ENCODE measurements at regions not wholly inside any gene's neighbourhood (a gene's known extent, or its start where the extent isn't known, plus 50 kb on each side); places are given as distances from the start of the nearest gene placed in this dataset.

DNA sequence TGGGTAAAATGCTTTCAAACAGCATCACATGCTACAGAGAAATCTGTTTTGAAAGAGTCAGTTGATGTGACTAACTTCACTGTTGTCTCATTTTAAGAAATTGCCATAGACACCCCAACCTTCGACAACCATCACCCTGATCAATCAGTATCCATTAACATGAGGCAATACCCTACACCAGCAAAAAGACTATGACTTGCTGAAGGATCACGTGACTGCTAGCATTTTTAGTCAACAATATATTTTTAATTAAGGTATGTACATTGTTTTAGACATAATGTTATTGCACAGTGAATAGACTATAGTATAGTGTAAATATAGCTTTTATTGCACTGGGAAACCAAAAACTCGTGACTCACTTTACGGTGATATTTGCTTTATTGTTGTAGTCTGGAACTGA, 200.0 kb upstream of the ARHGAP24 start (continued):
- TF ChIP-seq, protein P1, sequence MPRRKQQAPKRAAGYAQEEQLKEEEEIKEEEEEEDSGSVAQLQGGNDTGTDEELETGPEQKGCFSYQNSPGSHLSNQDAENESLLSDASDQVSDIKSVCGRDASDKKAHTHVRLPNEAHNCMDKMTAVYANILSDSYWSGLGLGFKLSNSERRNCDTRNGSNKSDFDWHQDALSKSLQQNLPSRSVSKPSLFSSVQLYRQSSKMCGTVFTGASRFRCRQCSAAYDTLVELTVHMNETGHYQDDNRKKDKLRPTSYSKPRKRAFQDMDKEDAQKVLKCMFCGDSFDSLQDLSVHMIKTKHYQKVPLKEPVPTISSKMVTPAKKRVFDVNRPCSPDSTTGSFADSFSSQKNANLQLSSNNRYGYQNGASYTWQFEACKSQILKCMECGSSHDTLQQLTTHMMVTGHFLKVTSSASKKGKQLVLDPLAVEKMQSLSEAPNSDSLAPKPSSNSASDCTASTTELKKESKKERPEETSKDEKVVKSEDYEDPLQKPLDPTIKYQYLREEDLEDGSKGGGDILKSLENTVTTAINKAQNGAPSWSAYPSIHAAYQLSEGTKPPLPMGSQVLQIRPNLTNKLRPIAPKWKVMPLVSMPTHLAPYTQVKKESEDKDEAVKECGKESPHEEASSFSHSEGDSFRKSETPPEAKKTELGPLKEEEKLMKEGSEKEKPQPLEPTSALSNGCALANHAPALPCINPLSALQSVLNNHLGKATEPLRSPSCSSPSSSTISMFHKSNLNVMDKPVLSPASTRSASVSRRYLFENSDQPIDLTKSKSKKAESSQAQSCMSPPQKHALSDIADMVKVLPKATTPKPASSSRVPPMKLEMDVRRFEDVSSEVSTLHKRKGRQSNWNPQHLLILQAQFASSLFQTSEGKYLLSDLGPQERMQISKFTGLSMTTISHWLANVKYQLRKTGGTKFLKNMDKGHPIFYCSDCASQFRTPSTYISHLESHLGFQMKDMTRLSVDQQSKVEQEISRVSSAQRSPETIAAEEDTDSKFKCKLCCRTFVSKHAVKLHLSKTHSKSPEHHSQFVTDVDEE (CRISPR knock-in tag; IDR thresholded peaks at IDR 0.05) = no peak
- no peak for TF ChIP-seq ZNF8 (CRISPR knock-in tag; IDR thresholded peaks at IDR 0.05)
- no peak for TF ChIP-seq OSR1 (CRISPR knock-in tag; IDR thresholded peaks at IDR 0.05)
- no peak for TF ChIP-seq ARNTL (CRISPR knock-in tag; IDR thresholded peaks at IDR 0.05; ENCODE audit: borderline replicate concordance, low read depth)
- TF ChIP-seq, protein P2, sequence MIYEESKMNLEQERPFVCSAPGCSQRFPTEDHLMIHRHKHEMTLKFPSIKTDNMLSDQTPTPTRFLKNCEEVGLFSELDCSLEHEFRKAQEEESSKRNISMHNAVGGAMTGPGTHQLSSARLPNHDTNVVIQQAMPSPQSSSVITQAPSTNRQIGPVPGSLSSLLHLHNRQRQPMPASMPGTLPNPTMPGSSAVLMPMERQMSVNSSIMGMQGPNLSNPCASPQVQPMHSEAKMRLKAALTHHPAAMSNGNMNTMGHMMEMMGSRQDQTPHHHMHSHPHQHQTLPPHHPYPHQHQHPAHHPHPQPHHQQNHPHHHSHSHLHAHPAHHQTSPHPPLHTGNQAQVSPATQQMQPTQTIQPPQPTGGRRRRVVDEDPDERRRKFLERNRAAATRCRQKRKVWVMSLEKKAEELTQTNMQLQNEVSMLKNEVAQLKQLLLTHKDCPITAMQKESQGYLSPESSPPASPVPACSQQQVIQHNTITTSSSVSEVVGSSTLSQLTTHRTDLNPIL (CRISPR knock-in tag; IDR thresholded peaks at IDR 0.05; ENCODE audit: low read depth) = no peak
- TF ChIP-seq RARB (CRISPR knock-in tag; IDR thresholded peaks at IDR 0.05) = no peak
- no peak for TF ChIP-seq TCF4 (CRISPR knock-in tag; IDR thresholded peaks at IDR 0.05; ENCODE audit: borderline replicate concordance)
- no peak for TF ChIP-seq PPARA (CRISPR knock-in tag; IDR thresholded peaks at IDR 0.05; ENCODE audit: borderline replicate concordance)

DNA sequence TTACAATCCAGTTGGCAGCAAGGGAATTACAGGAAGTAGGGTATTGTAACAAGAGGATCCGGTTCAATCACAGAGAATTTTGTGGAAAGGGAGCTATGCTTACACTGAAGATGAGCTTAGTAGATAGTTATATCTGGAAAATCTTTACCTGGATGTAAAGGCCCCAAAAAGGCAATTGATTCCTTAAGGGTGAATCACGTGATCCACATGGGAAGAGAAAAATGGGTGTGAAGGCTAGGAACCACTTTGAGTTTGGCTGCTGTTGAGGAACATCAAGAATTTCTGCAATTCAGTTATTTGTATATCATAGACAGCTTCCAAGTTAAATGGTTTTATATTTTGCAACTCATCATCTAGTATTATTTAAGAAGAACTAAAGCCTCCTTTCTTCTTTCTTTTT, 194.0 kb upstream of the ARHGAP24 start:
- TF ChIP-seq CSDC2 (CRISPR knock-in tag; IDR thresholded peaks at IDR 0.05) = no peak
- TF ChIP-seq, protein P3, sequence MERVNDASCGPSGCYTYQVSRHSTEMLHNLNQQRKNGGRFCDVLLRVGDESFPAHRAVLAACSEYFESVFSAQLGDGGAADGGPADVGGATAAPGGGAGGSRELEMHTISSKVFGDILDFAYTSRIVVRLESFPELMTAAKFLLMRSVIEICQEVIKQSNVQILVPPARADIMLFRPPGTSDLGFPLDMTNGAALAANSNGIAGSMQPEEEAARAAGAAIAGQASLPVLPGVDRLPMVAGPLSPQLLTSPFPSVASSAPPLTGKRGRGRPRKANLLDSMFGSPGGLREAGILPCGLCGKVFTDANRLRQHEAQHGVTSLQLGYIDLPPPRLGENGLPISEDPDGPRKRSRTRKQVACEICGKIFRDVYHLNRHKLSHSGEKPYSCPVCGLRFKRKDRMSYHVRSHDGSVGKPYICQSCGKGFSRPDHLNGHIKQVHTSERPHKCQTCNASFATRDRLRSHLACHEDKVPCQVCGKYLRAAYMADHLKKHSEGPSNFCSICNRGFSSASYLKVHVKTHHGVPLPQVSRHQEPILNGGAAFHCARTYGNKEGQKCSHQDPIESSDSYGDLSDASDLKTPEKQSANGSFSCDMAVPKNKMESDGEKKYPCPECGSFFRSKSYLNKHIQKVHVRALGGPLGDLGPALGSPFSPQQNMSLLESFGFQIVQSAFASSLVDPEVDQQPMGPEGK (CRISPR knock-in tag; IDR thresholded peaks at IDR 0.05; ENCODE audit: borderline replicate concordance) = no peak
- no peak for TF ChIP-seq GLIS3 (CRISPR knock-in tag; IDR thresholded peaks at IDR 0.05)
- TF ChIP-seq ESRRG (CRISPR knock-in tag; IDR thresholded peaks at IDR 0.05) = no peak
- TF ChIP-seq BACH2 (CRISPR knock-in tag; IDR thresholded peaks at IDR 0.05; ENCODE audit: borderline replicate concordance) = no peak
- no peak for TF ChIP-seq ARNTL (CRISPR knock-in tag; IDR thresholded peaks at IDR 0.05; ENCODE audit: borderline replicate concordance, low read depth)
- no peak for TF ChIP-seq ISL1 (CRISPR knock-in tag; IDR thresholded peaks at IDR 0.05)
- TF ChIP-seq SNAI2 (CRISPR knock-in tag; IDR thresholded peaks at IDR 0.05) = no peak
- TF ChIP-seq, protein P4, sequence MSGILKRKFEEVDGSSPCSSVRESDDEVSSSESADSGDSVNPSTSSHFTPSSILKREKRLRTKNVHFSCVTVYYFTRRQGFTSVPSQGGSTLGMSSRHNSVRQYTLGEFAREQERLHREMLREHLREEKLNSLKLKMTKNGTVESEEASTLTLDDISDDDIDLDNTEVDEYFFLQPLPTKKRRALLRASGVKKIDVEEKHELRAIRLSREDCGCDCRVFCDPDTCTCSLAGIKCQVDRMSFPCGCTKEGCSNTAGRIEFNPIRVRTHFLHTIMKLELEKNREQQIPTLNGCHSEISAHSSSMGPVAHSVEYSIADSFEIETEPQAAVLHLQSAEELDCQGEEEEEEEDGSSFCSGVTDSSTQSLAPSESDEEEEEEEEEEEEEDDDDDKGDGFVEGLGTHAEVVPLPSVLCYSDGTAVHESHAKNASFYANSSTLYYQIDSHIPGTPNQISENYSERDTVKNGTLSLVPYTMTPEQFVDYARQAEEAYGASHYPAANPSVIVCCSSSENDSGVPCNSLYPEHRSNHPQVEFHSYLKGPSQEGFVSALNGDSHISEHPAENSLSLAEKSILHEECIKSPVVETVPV (CRISPR knock-in tag; IDR thresholded peaks at IDR 0.05) = no peak
- no peak for TF ChIP-seq RARB (CRISPR knock-in tag; IDR thresholded peaks at IDR 0.05)
- TF ChIP-seq, protein P5, sequence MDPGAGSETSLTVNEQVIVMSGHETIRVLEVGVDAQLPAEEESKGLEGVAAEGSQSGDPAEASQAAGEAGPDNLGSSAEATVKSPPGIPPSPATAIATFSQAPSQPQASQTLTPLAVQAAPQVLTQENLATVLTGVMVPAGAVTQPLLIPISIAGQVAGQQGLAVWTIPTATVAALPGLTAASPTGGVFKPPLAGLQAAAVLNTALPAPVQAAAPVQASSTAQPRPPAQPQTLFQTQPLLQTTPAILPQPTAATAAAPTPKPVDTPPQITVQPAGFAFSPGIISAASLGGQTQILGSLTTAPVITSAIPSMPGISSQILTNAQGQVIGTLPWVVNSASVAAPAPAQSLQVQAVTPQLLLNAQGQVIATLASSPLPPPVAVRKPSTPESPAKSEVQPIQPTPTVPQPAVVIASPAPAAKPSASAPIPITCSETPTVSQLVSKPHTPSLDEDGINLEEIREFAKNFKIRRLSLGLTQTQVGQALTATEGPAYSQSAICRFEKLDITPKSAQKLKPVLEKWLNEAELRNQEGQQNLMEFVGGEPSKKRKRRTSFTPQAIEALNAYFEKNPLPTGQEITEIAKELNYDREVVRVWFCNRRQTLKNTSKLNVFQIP (CRISPR knock-in tag; IDR thresholded peaks at IDR 0.05; ENCODE audit: borderline replicate concordance, low read depth) = no peak
- TF ChIP-seq ZFP3 (CRISPR knock-in tag; IDR thresholded peaks at IDR 0.05) = no peak
- TF ChIP-seq PPARA (CRISPR knock-in tag; IDR thresholded peaks at IDR 0.05; ENCODE audit: borderline replicate concordance) = no peak
- no peak for TF ChIP-seq ZFP30 (CRISPR knock-in tag; IDR thresholded peaks at IDR 0.05)
- ATAC-seq = no peak

DNA sequence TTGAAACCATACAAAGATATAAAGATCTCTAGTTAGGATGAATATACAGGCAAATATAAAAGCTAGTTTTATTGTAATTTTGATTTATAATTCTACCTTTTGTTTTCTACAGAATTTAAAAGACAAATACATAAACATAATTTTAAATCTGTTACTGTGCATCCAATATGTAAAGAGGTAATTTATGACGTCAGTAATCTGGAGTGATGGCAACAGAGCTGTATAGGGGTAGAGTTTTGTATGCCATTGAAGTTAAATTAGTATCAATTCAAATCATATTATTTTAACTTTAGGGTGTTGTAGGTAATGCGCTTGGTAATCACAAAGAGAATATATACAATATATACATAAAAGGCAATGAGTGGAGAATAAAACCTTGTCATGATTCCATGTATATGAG, 183.7 kb upstream of the ARHGAP24 start:
- ATAC-seq = no peak
- TF ChIP-seq, protein P1 (CRISPR knock-in tag; IDR thresholded peaks at IDR 0.05) = no peak
- TF ChIP-seq ZNF8 (CRISPR knock-in tag; IDR thresholded peaks at IDR 0.05) (no peak), ISL1 (CRISPR knock-in tag; IDR thresholded peaks at IDR 0.05) (no peak), ARNTL (CRISPR knock-in tag; IDR thresholded peaks at IDR 0.05; ENCODE audit: borderline replicate concordance, low read depth) (no peak), PPARA (CRISPR knock-in tag; IDR thresholded peaks at IDR 0.05; ENCODE audit: borderline replicate concordance) (no peak), SNAI2 (CRISPR knock-in tag; IDR thresholded peaks at IDR 0.05) (no peak), BACH2 (CRISPR knock-in tag; IDR thresholded peaks at IDR 0.05; ENCODE audit: borderline replicate concordance) (no peak), TCF4 (CRISPR knock-in tag; IDR thresholded peaks at IDR 0.05; ENCODE audit: borderline replicate concordance) (no peak)
- TF ChIP-seq, protein P2 (CRISPR knock-in tag; IDR thresholded peaks at IDR 0.05; ENCODE audit: low read depth) = no peak
- TF ChIP-seq, protein P3 (CRISPR knock-in tag; IDR thresholded peaks at IDR 0.05; ENCODE audit: borderline replicate concordance) = no peak
